ENCODE measurements at regions not wholly inside any gene's neighbourhood (a gene's known extent, or its start where the extent isn't known, plus 50 kb on each side); places are given as distances from the start of the nearest gene placed in this dataset.

- DNase-seq, result no peak
- H3K4me1 Mint-ChIP-seq, result no peaks in the 10 kb centered on the region
- no peaks in the 10 kb centered on the region for H3K36me3 Mint-ChIP-seq (ENCODE audit: low read depth)
- TF ChIP-seq CTCF (IDR thresholded peaks at IDR 0.05), result no peak
- no peak overlapping the region for H3K4me3 Mint-ChIP-seq
- CTCF ChIA-PET, result no interaction called here
- intact Hi-C loops (cut with micrococcal nuclease), result no loop called here
- H3K27me3 Mint-ChIP-seq, result peaks cover 4% of the 10 kb centered on the region
- H3K9me3 Mint-ChIP-seq, result no peaks in the 10 kb centered on the region
- POLR2A ChIA-PET, result no interaction called here
- H3K27ac Mint-ChIP-seq, result no peak overlapping the region
- ATAC-seq (ENCODE audit: low read depth), result no peak
These were observed 162.1 kb upstream of the MPHOSPH6 start for GRCh38 chr16:82331974-82332750.

- no peak overlapping the region for H3K4me3 Mint-ChIP-seq
- no peaks in the 10 kb centered on the region for H3K9me3 Mint-ChIP-seq
- ChIA-PET POLR2A (no interaction called here), CTCF (no interaction called here)
- ATAC-seq (ENCODE audit: low read depth) (no peak), DNase-seq (no peak)
- H3K36me3 Mint-ChIP-seq (ENCODE audit: low read depth), result no peaks in the 10 kb centered on the region
- no peaks in the 10 kb centered on the region for H3K4me1 Mint-ChIP-seq
- H3K27ac Mint-ChIP-seq, result no peak overlapping the region
- intact Hi-C loops (cut with micrococcal nuclease), result no loop called here
- H3K27me3 Mint-ChIP-seq, result peaks cover 4% of the 10 kb centered on the region
- no peak for TF ChIP-seq CTCF (IDR thresholded peaks at IDR 0.05)
These were observed 161.4 kb upstream of the MPHOSPH6 start for GRCh38 chr16:82331397-82331796.

GRCh38 chr16:82329504-82330192 lies 159.6 kb upstream of the MPHOSPH6 start:
- H3K9me3 Mint-ChIP-seq, result no peaks in the 10 kb centered on the region
- peaks cover 2% of the 10 kb centered on the region for H3K27me3 Mint-ChIP-seq
- no peak for TF ChIP-seq CTCF (IDR thresholded peaks at IDR 0.05)
- ChIA-PET CTCF (no interaction called here), POLR2A (no interaction called here)
- no peak overlapping the region for H3K4me3 Mint-ChIP-seq
- no peak for DNase-seq
- ATAC-seq (ENCODE audit: low read depth), result no peak
- no peak overlapping the region for H3K27ac Mint-ChIP-seq
- intact Hi-C loops (cut with micrococcal nuclease), result no loop called here
- H3K4me1 Mint-ChIP-seq, result no peaks in the 10 kb centered on the region
- no peaks in the 10 kb centered on the region for H3K36me3 Mint-ChIP-seq (ENCODE audit: low read depth)

GRCh38 chr16:82328881-82329469 lies 159.0 kb upstream of the MPHOSPH6 start:
- POLR2A ChIA-PET, result no interaction called here
- DNase-seq, result no peak
- peaks cover 3% of the 10 kb centered on the region for H3K9me3 Mint-ChIP-seq
- CTCF ChIA-PET, result no interaction called here
- H3K36me3 Mint-ChIP-seq (ENCODE audit: low read depth), result no peaks in the 10 kb centered on the region
- no peak for TF ChIP-seq CTCF (IDR thresholded peaks at IDR 0.05)
- intact Hi-C loops (cut with micrococcal nuclease), result no loop called here
- H3K4me1 Mint-ChIP-seq, result no peaks in the 10 kb centered on the region
- H3K27me3 Mint-ChIP-seq, result peaks cover 2% of the 10 kb centered on the region
- no peak for ATAC-seq (ENCODE audit: low read depth)
- H3K4me3 Mint-ChIP-seq, result no peak overlapping the region
- H3K27ac Mint-ChIP-seq, result no peak overlapping the region

GRCh38 chr16:82323171-82323570 lies 153.1 kb upstream of the MPHOSPH6 start:
- Mint-ChIP-seq H3K4me1 (no peaks in the 10 kb centered on the region), H3K27ac (no peak overlapping the region), H3K36me3 (ENCODE audit: low read depth) (no peaks in the 10 kb centered on the region), H3K9me3 (peaks cover 12% of the 10 kb centered on the region), H3K4me3 (no peak overlapping the region), H3K27me3 (no peaks in the 10 kb centered on the region)
- POLR2A ChIA-PET, result no interaction called here
- ATAC-seq (ENCODE audit: low read depth), result no peak
- no peak for TF ChIP-seq CTCF (IDR thresholded peaks at IDR 0.05)
- CTCF ChIA-PET, result no interaction called here
- no peak for DNase-seq
- intact Hi-C loops (cut with micrococcal nuclease), result no loop called here
